SK-N-SH treated with all-trans-retinoic acid at 6 μM for 48 hours (cell line): ENCODE measurements at regions not wholly inside any gene's neighbourhood (a gene's known extent, or its start where the extent isn't known, plus 50 kb on each side); places are given as distances from the start of the nearest gene placed in this dataset.

Experiments used
- ATAC-seq: fragments of 200-7000 bp; cut with Tn5 transposase; 3 replicates; pipeline ENCODE4 v1.9.1; 2020; ENCODE audit warnings: mild to moderate bottlenecking, moderate library complexity
- BACH2 ChIP-seq: fragments of 250-450 bp; sonication (Bioruptor Pico); IDR thresholded peaks from 2 replicates; pipeline ENCODE4 v1.9.0; 2021; ENCODE audit warnings: mild to moderate bottlenecking, borderline replicate concordance
- CSDC2 ChIP-seq: fragments of 250-450 bp; sonication (Bioruptor Pico); IDR thresholded peaks from 2 replicates; pipeline ENCODE4 v1.5.0; 2020; ENCODE audit warnings: mild to moderate bottlenecking, moderate library complexity
- ESRRG ChIP-seq: fragments of 250-450 bp; sonication (Bioruptor Pico); IDR thresholded peaks from 2 replicates; pipeline ENCODE4 v1.6.1; 2021; ENCODE audit warnings: mild to moderate bottlenecking
- GLIS3 ChIP-seq: fragments of 250-450 bp; sonication (Bioruptor Pico); IDR thresholded peaks from 2 replicates; pipeline ENCODE4 v1.5.0; 2020; ENCODE audit warnings: mild to moderate bottlenecking, moderate library complexity
- OSR1 ChIP-seq: fragments of 250-450 bp; sonication (Bioruptor Pico); IDR thresholded peaks from 2 replicates; pipeline ENCODE4 v1.8.0; 2022; ENCODE audit warnings: moderate library complexity, mild to moderate bottlenecking, inconsistent platforms
- PPARA ChIP-seq: fragments of 250-450 bp; sonication (Bioruptor Pico); IDR thresholded peaks from 2 replicates; pipeline ENCODE4 v1.5.0; 2020; ENCODE audit warnings: mild to moderate bottlenecking, borderline replicate concordance
- RARB ChIP-seq: fragments of 250-450 bp; sonication (Bioruptor Pico); IDR thresholded peaks from 2 replicates; pipeline ENCODE4 v1.8.0; 2021; ENCODE audit warnings: mild to moderate bottlenecking, moderate library complexity
- SNAI2 ChIP-seq: fragments of 250-450 bp; sonication (Bioruptor Pico); IDR thresholded peaks from 2 replicates; pipeline ENCODE4 v1.5.0; 2020; ENCODE audit warnings: mild to moderate bottlenecking, moderate library complexity
- TCF4 ChIP-seq: fragments of 250-450 bp; sonication (Bioruptor Pico); IDR thresholded peaks from 2 replicates; pipeline ENCODE4 v1.8.0; 2021; ENCODE audit warnings: mild to moderate bottlenecking, moderate library complexity, borderline replicate concordance
- TOX ChIP-seq: fragments of 250-450 bp; sonication (Bioruptor Pico); IDR thresholded peaks from 2 replicates; pipeline ENCODE4 v1.8.0; 2021; ENCODE audit warnings: mild to moderate bottlenecking, moderate library complexity, borderline replicate concordance
- ZC3H10 ChIP-seq: fragments of 250-450 bp; sonication (Bioruptor Pico); IDR thresholded peaks from 2 replicates; pipeline ENCODE4 v1.5.1; 2021; ENCODE audit warnings: mild to moderate bottlenecking, moderate library complexity
- ZFP3 ChIP-seq: fragments of 250-450 bp; sonication (Bioruptor Pico); IDR thresholded peaks from 2 replicates; pipeline ENCODE4 v1.5.0; 2020; ENCODE audit warnings: mild to moderate bottlenecking, moderate library complexity
- ZNF8 ChIP-seq: fragments of 450-650 bp; formaldehyde crosslinking; IDR thresholded peaks from 2 replicates; pipeline ENCODE4 v1.5.0; 2020; ENCODE audit warnings: mild to moderate bottlenecking, moderate library complexity
- TF ChIP-seq, protein P1 (sequence below): fragments of 250-450 bp; sonication (Bioruptor Pico); IDR thresholded peaks from 2 replicates; pipeline ENCODE4 v1.5.1; 2021; ENCODE audit warnings: mild to moderate bottlenecking, moderate library complexity
- TF ChIP-seq, protein P2 (sequence below): fragments of 250-450 bp; sonication (Bioruptor Pico); IDR thresholded peaks from 2 replicates; pipeline ENCODE4 v1.5.0; 2020; ENCODE audit warnings: mild to moderate bottlenecking, moderate library complexity
- TF ChIP-seq, protein P3 (sequence below): fragments of 250-450 bp; sonication (Bioruptor Pico); IDR thresholded peaks from 2 replicates; pipeline ENCODE4 v1.8.0; 2020; ENCODE audit warnings: mild to moderate bottlenecking, moderate library complexity, borderline replicate concordance
- TF ChIP-seq, protein P4 (sequence below): fragments of 250-450 bp; sonication (Bioruptor Pico); IDR thresholded peaks from 2 replicates; pipeline ENCODE4 v1.5.1; 2020; ENCODE audit warnings: low read depth, mild to moderate bottlenecking, moderate library complexity
- TF ChIP-seq, protein P5 (sequence below): fragments of 250-450 bp; sonication (Bioruptor Pico); IDR thresholded peaks from 2 replicates; pipeline ENCODE4 v1.8.0; 2021; ENCODE audit warnings: low read depth, mild to moderate bottlenecking, moderate library complexity, borderline replicate concordance

DNA sequence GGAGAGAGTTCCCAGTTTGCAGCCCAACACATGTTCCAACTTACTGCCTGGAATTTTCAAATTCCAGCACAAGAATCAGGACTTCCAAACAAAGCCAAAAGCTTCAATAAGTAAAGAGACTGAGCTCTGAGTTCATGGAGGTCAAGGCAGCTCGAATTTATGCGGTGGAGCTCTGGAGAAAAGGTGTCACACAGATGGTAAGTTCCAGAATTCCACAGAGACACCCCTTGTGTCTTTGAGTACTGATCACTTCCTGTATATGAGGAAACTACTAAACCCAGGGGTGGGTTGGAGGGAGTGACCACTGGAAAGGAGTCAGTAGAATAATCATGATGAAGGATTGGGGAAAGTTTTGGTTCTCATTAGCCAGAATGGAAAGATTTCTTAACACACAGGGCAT lies 118.5 kb upstream of the GUCY1A1 start:
- TF ChIP-seq TCF4 (CRISPR knock-in tag) (no peak), ZNF8 (CRISPR knock-in tag) (no peak), BACH2 (CRISPR knock-in tag) (no peak), TOX (CRISPR knock-in tag) (no peak), OSR1 (CRISPR knock-in tag) (no peak), ZFP3 (CRISPR knock-in tag) (no peak), RARB (CRISPR knock-in tag) (no peak), ESRRG (CRISPR knock-in tag) (no peak), GLIS3 (no peak), CSDC2 (no peak), SNAI2 (CRISPR knock-in tag) (no peak), PPARA (no peak)
- TF ChIP-seq, protein P1, sequence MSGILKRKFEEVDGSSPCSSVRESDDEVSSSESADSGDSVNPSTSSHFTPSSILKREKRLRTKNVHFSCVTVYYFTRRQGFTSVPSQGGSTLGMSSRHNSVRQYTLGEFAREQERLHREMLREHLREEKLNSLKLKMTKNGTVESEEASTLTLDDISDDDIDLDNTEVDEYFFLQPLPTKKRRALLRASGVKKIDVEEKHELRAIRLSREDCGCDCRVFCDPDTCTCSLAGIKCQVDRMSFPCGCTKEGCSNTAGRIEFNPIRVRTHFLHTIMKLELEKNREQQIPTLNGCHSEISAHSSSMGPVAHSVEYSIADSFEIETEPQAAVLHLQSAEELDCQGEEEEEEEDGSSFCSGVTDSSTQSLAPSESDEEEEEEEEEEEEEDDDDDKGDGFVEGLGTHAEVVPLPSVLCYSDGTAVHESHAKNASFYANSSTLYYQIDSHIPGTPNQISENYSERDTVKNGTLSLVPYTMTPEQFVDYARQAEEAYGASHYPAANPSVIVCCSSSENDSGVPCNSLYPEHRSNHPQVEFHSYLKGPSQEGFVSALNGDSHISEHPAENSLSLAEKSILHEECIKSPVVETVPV (CRISPR knock-in tag): no peak
- TF ChIP-seq, protein P2, sequence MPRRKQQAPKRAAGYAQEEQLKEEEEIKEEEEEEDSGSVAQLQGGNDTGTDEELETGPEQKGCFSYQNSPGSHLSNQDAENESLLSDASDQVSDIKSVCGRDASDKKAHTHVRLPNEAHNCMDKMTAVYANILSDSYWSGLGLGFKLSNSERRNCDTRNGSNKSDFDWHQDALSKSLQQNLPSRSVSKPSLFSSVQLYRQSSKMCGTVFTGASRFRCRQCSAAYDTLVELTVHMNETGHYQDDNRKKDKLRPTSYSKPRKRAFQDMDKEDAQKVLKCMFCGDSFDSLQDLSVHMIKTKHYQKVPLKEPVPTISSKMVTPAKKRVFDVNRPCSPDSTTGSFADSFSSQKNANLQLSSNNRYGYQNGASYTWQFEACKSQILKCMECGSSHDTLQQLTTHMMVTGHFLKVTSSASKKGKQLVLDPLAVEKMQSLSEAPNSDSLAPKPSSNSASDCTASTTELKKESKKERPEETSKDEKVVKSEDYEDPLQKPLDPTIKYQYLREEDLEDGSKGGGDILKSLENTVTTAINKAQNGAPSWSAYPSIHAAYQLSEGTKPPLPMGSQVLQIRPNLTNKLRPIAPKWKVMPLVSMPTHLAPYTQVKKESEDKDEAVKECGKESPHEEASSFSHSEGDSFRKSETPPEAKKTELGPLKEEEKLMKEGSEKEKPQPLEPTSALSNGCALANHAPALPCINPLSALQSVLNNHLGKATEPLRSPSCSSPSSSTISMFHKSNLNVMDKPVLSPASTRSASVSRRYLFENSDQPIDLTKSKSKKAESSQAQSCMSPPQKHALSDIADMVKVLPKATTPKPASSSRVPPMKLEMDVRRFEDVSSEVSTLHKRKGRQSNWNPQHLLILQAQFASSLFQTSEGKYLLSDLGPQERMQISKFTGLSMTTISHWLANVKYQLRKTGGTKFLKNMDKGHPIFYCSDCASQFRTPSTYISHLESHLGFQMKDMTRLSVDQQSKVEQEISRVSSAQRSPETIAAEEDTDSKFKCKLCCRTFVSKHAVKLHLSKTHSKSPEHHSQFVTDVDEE (CRISPR knock-in tag): no peak
- TF ChIP-seq, protein P3, sequence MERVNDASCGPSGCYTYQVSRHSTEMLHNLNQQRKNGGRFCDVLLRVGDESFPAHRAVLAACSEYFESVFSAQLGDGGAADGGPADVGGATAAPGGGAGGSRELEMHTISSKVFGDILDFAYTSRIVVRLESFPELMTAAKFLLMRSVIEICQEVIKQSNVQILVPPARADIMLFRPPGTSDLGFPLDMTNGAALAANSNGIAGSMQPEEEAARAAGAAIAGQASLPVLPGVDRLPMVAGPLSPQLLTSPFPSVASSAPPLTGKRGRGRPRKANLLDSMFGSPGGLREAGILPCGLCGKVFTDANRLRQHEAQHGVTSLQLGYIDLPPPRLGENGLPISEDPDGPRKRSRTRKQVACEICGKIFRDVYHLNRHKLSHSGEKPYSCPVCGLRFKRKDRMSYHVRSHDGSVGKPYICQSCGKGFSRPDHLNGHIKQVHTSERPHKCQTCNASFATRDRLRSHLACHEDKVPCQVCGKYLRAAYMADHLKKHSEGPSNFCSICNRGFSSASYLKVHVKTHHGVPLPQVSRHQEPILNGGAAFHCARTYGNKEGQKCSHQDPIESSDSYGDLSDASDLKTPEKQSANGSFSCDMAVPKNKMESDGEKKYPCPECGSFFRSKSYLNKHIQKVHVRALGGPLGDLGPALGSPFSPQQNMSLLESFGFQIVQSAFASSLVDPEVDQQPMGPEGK (CRISPR knock-in tag): no peak
- TF ChIP-seq, protein P4, sequence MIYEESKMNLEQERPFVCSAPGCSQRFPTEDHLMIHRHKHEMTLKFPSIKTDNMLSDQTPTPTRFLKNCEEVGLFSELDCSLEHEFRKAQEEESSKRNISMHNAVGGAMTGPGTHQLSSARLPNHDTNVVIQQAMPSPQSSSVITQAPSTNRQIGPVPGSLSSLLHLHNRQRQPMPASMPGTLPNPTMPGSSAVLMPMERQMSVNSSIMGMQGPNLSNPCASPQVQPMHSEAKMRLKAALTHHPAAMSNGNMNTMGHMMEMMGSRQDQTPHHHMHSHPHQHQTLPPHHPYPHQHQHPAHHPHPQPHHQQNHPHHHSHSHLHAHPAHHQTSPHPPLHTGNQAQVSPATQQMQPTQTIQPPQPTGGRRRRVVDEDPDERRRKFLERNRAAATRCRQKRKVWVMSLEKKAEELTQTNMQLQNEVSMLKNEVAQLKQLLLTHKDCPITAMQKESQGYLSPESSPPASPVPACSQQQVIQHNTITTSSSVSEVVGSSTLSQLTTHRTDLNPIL (CRISPR knock-in tag): no peak
- ATAC-seq: no peak

DNA sequence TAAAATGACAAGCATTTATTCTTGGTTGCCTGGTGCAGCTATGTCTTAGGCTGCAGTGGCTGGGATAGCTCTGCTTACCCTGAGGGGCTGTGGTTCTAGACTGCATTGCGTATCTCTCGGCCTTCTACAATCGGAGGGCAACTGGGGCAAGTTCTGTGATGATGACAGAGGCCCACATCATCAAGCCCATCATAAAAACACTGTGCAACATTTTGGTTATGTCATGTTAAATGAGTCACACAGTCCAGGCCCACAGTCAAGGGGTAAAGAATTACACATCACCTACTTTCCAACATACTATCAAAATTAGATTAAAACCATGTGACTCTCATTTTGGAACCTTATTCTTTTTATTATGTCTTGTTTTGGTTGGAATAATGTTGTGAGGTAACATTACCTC lies 120.2 kb upstream of the GUCY1A1 start:
- ATAC-seq: no peak
- TF ChIP-seq, protein P5, sequence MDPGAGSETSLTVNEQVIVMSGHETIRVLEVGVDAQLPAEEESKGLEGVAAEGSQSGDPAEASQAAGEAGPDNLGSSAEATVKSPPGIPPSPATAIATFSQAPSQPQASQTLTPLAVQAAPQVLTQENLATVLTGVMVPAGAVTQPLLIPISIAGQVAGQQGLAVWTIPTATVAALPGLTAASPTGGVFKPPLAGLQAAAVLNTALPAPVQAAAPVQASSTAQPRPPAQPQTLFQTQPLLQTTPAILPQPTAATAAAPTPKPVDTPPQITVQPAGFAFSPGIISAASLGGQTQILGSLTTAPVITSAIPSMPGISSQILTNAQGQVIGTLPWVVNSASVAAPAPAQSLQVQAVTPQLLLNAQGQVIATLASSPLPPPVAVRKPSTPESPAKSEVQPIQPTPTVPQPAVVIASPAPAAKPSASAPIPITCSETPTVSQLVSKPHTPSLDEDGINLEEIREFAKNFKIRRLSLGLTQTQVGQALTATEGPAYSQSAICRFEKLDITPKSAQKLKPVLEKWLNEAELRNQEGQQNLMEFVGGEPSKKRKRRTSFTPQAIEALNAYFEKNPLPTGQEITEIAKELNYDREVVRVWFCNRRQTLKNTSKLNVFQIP (CRISPR knock-in tag): no peak
- TF ChIP-seq ESRRG (CRISPR knock-in tag): no peak
- TF ChIP-seq BACH2 (CRISPR knock-in tag): no peak
- TF ChIP-seq ZC3H10: no peak
- TF ChIP-seq, protein P1 (CRISPR knock-in tag): no peak
- no peak for TF ChIP-seq RARB (CRISPR knock-in tag)
- TF ChIP-seq, protein P4 (CRISPR knock-in tag): no peak
- TF ChIP-seq OSR1 (CRISPR knock-in tag): no peak
